ENCODE measurements at regions not wholly inside any gene's neighbourhood (a gene's known extent, or its start where the extent isn't known, plus 50 kb on each side); places are given as distances from the start of the nearest gene placed in this dataset.

GRCh38 chr3:124455891-124456290 is 274.4 kb upstream of the UMPS start:
- DNase-seq, result no peak

DNA sequence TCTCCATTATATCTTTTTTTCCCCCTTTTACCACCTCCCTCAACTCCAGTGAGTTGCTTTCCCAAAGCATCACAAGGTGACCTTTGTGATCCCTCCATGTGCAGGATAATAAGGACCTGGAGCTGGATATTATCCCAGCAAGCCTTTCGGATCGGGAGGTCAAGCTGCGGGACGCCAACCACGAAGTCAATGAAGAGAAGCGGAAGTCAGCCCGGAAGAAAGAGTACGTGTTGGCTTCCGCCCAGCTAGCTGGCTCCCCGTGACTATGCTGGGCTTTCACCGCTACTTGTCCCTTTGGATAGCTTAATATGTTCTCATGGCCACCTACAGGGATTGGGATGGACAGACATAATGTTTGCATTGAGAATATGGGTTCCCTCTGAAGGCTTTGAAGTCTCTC is 273.7 kb upstream of the UMPS start:
- no peak for DNase-seq

DNA sequence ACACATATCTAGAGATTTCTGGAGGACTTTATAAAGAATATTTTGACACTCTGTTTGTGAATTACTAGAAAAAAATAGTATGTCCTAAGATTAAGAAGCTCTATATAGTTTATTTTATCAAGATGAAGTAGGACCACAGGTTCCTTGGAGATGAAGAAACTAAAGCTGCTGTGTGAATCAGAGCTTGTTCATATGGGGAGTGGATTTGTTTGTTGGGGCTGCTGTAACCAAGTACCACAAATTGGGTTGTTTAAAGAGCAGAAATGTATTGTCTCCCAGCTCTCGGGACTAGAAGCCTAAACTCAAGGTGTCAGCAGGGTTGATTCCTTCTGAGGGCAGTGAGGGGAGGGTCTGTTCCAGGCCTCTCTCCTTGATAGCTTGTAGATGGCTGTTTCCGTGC is 270.6 kb upstream of the UMPS start:
- no peak for DNase-seq

GRCh38 chr3:124461126-124461525 is 269.1 kb upstream of the UMPS start:
- DNase-seq, result no peak

DNA sequence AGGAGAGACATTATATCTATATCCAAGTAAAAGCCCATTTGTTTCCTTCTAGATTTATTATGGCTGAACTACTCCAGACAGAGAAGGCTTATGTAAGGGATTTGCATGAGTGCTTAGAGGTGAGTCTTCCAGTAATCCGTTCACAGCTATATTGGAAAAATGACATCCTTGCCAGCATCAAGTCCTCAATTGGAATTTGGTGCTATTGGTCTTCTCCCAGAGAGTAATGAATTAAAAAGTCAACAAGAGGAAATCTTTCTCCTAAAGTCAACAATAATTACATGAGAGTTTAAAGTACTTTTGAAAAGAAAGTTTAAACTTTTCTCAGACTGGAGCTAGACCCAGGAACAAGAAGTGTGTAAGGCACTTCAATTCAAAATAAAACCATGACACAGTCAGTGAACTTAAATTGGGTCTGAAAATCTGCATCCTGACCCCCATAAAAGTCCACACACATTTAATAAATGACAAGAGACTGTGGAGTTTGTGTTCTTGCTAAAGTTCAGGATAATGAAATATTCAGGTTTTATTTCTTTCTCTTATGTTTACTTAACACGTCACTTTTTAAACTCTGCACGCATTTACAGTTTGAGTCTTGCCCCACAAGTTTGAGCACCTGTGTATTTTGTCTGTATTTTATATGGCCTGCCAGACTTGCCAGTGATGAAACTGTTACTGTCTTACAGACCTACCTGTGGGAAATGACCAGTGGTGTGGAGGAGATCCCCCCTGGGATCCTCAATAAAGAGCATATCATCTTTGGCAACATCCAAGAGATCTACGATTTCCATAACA is 268.2 kb upstream of the UMPS start:
- DNase-seq, result no peak

GRCh38 chr3:124463234-124463633 is 267.0 kb upstream of the UMPS start:
- no peak for DNase-seq

GRCh38 chr3:124467980-124468902 is 262.0 kb upstream of the UMPS start:
- DNase-seq, result no peak

GRCh38 chr3:124469555-124469954 is 260.7 kb upstream of the UMPS start:
- DNase-seq, result no peak

DNA sequence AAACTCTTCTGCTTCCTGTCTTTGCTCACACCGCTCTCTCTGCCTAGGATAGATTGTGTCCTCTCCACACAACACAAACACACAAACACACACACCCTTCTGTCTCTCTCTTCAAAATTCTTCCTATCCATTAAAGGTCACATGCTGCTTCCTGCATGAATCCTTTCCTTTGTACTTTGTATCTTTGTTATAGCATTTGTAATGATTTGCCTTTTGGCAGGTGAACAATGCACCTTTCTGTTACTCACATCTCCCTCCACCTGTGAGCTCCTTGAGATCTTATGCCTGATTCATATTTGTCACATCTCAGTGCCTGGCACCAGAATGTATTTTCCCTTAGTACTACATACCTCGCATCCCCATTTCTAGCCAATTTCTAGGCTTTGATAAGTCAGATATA is 251.4 kb upstream of the UMPS start:
- DNase-seq, result no peak

DNA sequence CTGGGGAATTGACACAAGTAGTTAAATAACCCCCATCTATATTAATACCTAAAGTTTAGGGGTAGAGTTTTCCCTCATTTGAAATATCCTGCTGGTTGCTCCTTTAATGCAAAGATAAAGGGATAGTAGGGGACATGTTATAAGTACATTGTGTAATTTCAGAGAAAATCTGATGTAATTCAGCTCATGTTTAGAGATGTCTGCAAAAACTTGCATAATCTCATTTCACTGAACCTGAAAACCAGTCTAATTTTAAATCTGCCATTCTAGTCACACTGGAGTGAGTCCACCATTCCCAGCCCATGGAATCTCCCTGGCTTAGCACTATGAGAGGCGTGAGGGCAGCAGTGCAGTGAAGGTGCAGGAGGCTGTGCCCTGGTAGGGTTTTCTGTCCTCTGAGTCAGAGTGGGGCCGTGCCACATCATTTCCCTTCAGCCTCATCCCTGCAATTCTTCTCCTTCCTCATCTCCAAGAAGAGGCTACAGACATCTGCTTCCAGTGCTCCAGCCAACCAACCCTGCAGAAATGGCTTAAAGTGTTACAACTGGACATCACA is 246.3 kb upstream of the UMPS start:
- DNase-seq, result no peak

DNA sequence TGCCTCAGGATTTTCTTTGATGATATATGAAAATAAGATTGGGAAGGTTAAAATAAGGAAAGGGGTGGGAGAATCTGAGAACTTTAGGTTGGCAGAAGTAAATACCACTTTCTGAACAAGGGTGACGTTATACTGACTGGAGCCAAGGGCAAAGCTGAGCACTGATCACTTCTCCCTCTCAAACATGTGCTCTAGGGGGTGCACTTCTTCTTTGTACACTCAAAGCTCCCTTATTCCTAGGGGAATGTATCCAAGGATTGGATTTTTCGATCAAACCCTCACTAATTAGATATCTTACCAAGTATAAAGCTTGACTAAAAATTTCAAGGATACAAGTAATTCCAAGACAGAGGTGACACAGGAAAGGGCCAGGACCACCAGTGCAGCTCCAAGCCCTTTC is 243.9 kb upstream of the UMPS start:
- DNase-seq, result no peak

DNA sequence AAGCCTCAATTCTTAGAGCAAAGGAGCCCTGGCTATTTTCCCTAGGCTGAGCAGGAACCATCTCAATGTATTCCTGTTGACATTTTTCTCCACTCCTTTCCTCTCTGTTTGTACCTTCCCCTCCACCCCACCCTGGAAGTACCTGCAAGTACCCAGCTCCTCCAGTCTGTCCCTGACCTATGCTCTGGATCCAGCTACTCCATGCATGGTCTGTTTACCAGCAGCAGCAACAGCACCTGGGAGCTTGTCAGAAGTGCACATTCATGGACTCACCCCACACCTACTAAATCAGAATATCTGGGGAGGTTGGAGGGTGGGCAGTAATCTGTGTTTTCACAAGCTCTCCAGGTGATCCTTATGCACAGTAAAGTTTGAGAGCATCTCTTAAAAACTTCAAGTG is 240.7 kb upstream of the UMPS start:
- DNase-seq, result no peak

DNA sequence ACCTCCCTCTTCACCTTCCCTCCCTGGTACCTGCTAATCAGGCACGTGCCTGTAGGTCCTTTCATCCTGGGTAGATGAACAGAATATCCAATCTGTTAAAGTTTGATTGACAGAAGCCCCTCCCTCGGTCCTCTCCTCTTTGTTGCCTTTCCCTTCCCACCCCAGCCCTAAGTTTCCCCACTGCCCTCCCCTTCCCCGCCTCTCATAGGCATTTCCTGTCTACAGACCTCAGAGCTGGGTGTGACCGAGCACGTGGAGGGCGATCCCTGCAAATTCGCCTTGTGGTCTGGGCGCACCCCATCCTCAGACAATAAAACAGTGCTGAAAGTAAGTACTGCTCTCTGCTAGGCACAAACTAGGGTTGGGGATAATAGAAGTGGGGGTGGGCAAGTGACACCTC is 239.2 kb upstream of the UMPS start:
- DNase-seq, result no peak

GRCh38 chr3:124491875-124492274 is 238.4 kb upstream of the UMPS start:
- no peak for DNase-seq

GRCh38 chr3:124492824-124493223 is 237.4 kb upstream of the UMPS start:
- no peak for DNase-seq

- no peak for DNase-seq
These were observed 234.2 kb upstream of the UMPS start for GRCh38 chr3:124496061-124496460.

GRCh38 chr3:124497487-124497886 is 232.8 kb upstream of the UMPS start:
- DNase-seq, result no peak

DNA sequence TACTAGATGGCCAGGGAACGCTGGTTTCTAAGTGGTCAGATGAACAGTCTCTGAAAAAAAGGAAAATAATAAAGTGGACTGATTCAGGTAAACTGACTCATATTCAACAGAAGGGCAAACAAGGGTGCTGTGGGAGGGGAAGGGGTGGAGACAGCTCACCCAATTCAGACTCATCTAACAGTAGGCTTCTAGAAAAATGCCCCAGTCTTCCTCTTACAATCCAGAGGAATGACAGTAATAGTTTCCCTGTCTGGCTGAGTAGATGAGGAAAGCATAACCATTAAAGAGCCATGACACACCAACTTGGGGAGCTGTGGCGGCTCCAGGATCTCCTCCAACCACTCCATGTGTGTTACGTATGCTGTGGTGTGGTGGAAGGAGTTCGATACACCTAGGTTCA is 231.4 kb upstream of the UMPS start:
- DNase-seq, result no peak

- DNase-seq, result no peak
These were observed 225.8 kb upstream of the UMPS start for GRCh38 chr3:124504332-124505059.

- DNase-seq, result no peak
These were observed 220.4 kb upstream of the UMPS start for GRCh38 chr3:124509884-124510283.

GRCh38 chr3:124510290-124510689 is 220.0 kb upstream of the UMPS start:
- no peak for DNase-seq

DNA sequence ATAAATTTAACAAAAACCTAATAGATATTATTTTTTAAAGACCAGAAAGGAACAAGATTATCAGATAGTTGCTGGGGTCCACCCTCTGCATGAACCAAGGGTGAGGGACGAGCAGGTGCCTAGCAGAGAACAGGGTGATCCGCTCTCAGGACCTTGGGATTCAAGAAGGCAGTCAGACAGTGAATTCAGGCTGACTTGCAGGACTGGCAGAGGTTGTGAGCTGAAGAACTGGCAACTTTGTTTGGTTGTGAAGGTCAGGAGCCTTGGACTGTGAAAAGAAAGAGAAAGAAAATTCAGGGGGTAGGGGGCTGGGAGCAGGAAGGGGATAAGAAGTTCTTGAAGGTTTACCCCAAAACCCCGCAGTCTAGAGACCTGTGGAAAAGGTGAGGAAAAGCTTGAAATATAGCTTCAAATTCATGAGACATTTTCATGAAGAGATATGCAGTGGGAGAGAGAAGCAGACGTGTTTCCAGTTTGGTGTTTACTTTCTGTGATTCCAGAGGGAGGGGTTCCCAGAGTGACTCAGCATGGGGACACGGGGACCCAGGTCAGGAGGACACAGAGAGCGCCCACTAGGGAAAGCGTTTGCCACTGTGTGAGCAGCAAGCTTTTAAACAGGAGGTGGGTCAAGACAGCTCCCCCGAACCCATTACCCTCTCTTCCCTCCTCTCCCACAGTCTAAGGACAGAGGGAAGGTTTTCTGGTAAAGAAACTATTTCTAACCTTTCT is 217.2 kb upstream of the UMPS start:
- DNase-seq, result no peak
